ENCODE measurements at regions not wholly inside any gene's neighbourhood (a gene's known extent, or its start where the extent isn't known, plus 50 kb on each side); places are given as distances from the start of the nearest gene placed in this dataset.

- TF ChIP-seq CTCF (IDR thresholded peaks at IDR 0.05; ENCODE audit: borderline replicate concordance, extremely low read depth, low read length, poor library complexity, severe bottlenecking) (no peak), EZH2 (IDR thresholded peaks at IDR 0.05; ENCODE audit: borderline replicate concordance, low read depth, low read length, severe bottlenecking) (no peak)
Observed at GRCh38 chr18:65601775-65602174, 149.0 kb upstream of the CDH7 start.

Data from DND-41 (cell line).